Bronchial epithelial cell (primary cell): ENCODE measurements at regions not wholly inside any gene's neighbourhood (a gene's known extent, or its start where the extent isn't known, plus 50 kb on each side); places are given as distances from the start of the nearest gene placed in this dataset.
A peak's percentile ranks its signal among the peaks of the same experiment; 100 is the strongest.

ENCODE experiments used
- DNase-seq: peaks from one replicate; pipeline ENCODE4 v3.0.0-alpha.2; 2010; ENCODE audit warnings: low read depth
- FAIRE-seq: peaks from 2 replicates; lab custom pipeline; 2011; peaks lifted over from hg19 to GRCh38; lab: Jason Lieb, UNC
- H3K27me3 ChIP-seq: 2 replicates; pipeline ENCODE4 v1.5.1; 2011; ENCODE audit warnings: low read length; ENCODE audit not compliant: control insufficient read depth, insufficient read depth
- H3K36me3 ChIP-seq: 2 replicates; pipeline ENCODE4 v1.5.1; 2011; ENCODE audit warnings: low read length; ENCODE audit not compliant: control insufficient read depth, insufficient read depth
- H3K4me3 ChIP-seq: 2 replicates; pipeline ENCODE4 v1.5.1; 2011; ENCODE audit warnings: mild to moderate bottlenecking, low read depth, low read length, control low read depth
- CTCF ChIP-seq: IDR thresholded peaks from 2 replicates; pipeline ENCODE4 v1.5.1; 2011; ENCODE audit warnings: mild to moderate bottlenecking, moderate library complexity, low read length, control low read depth, inconsistent platforms; ENCODE audit not compliant: insufficient read depth, severe bottlenecking

GRCh38 chr13:80458543-80458942 is 117.6 kb upstream of the SPRY2 start:
- FAIRE-seq (no peak), DNase-seq (no peak)
- no peak for TF ChIP-seq CTCF
- no peaks in the 10 kb centered on the region for H3K36me3 ChIP-seq
- no peaks in the 10 kb centered on the region for H3K27me3 ChIP-seq
- no peak overlapping the region for H3K4me3 ChIP-seq

GRCh38 chr13:80454245-80454644 is 113.3 kb upstream of the SPRY2 start:
- no peak for TF ChIP-seq CTCF
- no peak for FAIRE-seq
- DNase-seq: peak; percentile 29
- Histone ChIP-seq H3K4me3 (no peak overlapping the region), H3K36me3 (no peaks in the 10 kb centered on the region), H3K27me3 (no peaks in the 10 kb centered on the region)

GRCh38 chr13:80452279-80452678 is 111.4 kb upstream of the SPRY2 start:
- H3K36me3 ChIP-seq: no peaks in the 10 kb centered on the region
- FAIRE-seq (no peak), DNase-seq (no peak)
- TF ChIP-seq CTCF: no peak
- no peak overlapping the region for H3K4me3 ChIP-seq
- no peaks in the 10 kb centered on the region for H3K27me3 ChIP-seq

- Histone ChIP-seq H3K4me3 (no peak overlapping the region), H3K27me3 (no peaks in the 10 kb centered on the region), H3K36me3 (no peaks in the 10 kb centered on the region)
- TF ChIP-seq CTCF: no peak
- no peak for FAIRE-seq
- no peak for DNase-seq
Observed at GRCh38 chr13:80451641-80452040, 110.7 kb upstream of the SPRY2 start.

- no peak for TF ChIP-seq CTCF
- H3K4me3 ChIP-seq: no peak overlapping the region
Observed at GRCh38 chr13:80450386-80450785, 109.5 kb upstream of the SPRY2 start.

GRCh38 chr13:80448725-80449124 is 107.8 kb upstream of the SPRY2 start:
- FAIRE-seq: no peak

More at GRCh38 chr13:80450386-80450785, 109.5 kb upstream of the SPRY2 start:
- no peaks in the 10 kb centered on the region for H3K27me3 ChIP-seq
- FAIRE-seq (no peak), DNase-seq (no peak)
- H3K36me3 ChIP-seq: no peaks in the 10 kb centered on the region

More at GRCh38 chr13:80448725-80449124, 107.8 kb upstream of the SPRY2 start:
- H3K36me3 ChIP-seq: no peaks in the 10 kb centered on the region
- H3K4me3 ChIP-seq: no peak overlapping the region
- no peak for DNase-seq
- no peaks in the 10 kb centered on the region for H3K27me3 ChIP-seq
- no peak for TF ChIP-seq CTCF
